H9 (cell line): ENCODE measurements at regions not wholly inside any gene's neighbourhood (a gene's known extent, or its start where the extent isn't known, plus 50 kb on each side); places are given as distances from the start of the nearest gene placed in this dataset.

Experiments used
- DNase-seq: peaks from one replicate; pipeline ENCODE4 v3.0.0-alpha.2; 2017
- H2AFZ ChIP-seq: one replicate; pipeline ENCODE4 v1.6.1; 2013; ENCODE audit warnings: mild to moderate bottlenecking, low read length, control low read depth, moderate library complexity
- H2AK5ac ChIP-seq: 2 replicates; pipeline ENCODE4 v1.6.1; 2013; ENCODE audit warnings: low read length, control low read depth, mixed read lengths; ENCODE audit not compliant: insufficient read length
- H2BK120ac ChIP-seq: one replicate; pipeline ENCODE4 v1.6.1; 2013; ENCODE audit warnings: low read depth, mild to moderate bottlenecking, low read length, control low read depth, inconsistent platforms; ENCODE audit not compliant: poor library complexity, severe bottlenecking
- H2BK12ac ChIP-seq: 2 replicates; pipeline ENCODE4 v1.6.1; 2013; ENCODE audit warnings: low read length, control low read depth, mixed read lengths, low read depth; ENCODE audit not compliant: insufficient read length
- H2BK15ac ChIP-seq: 2 replicates; pipeline ENCODE4 v1.6.1; 2013; ENCODE audit warnings: low read depth, low read length, control low read depth
- H2BK20ac ChIP-seq: one replicate; pipeline ENCODE4 v1.6.1; 2013; ENCODE audit warnings: low read depth, mild to moderate bottlenecking, low read length, control low read depth, inconsistent platforms; ENCODE audit not compliant: poor library complexity, severe bottlenecking
- H2BK5ac ChIP-seq: 2 replicates; pipeline ENCODE4 v1.6.1; 2013; ENCODE audit warnings: low read length, control low read depth, mixed read lengths; ENCODE audit not compliant: insufficient read length
- H3K14ac ChIP-seq: 2 replicates; pipeline ENCODE4 v1.6.1; 2013; ENCODE audit warnings: low read length, control low read depth; ENCODE audit not compliant: insufficient read depth
- H3K18ac ChIP-seq: 2 replicates; pipeline ENCODE4 v1.6.1; 2013; ENCODE audit warnings: low read depth, mild to moderate bottlenecking, mixed read lengths, low read length, control low read depth; ENCODE audit not compliant: insufficient read length
- H3K23ac ChIP-seq: 2 replicates; pipeline ENCODE4 v1.6.1; 2013; ENCODE audit warnings: low read length, control low read depth, mixed read lengths, low read depth; ENCODE audit not compliant: insufficient read length
- H3K23me2 ChIP-seq: 2 replicates; pipeline ENCODE4 v1.6.1; 2013; ENCODE audit warnings: low read depth, mild to moderate bottlenecking, mixed read lengths, low read length, control low read depth; ENCODE audit not compliant: insufficient read length, poor library complexity, severe bottlenecking
- H3K27ac ChIP-seq: 2 replicates; pipeline ENCODE4 v1.5.1; 2013; ENCODE audit warnings: low read length, control low read depth, mixed read lengths, low read depth; ENCODE audit not compliant: insufficient read length
- H3K27me3 ChIP-seq: 2 replicates; pipeline ENCODE4 v1.6.1; 2013; ENCODE audit warnings: low read length, control low read depth, inconsistent platforms; ENCODE audit not compliant: insufficient read depth
- H3K4ac ChIP-seq: 2 replicates; pipeline ENCODE4 v1.6.1; 2013; ENCODE audit warnings: low read depth, mild to moderate bottlenecking, control low read depth, inconsistent platforms, low read length, moderate library complexity
- H3K4me1 ChIP-seq: 2 replicates; pipeline ENCODE4 v1.6.1; 2013; ENCODE audit warnings: low read length, control low read depth, inconsistent platforms; ENCODE audit not compliant: insufficient read depth
- H3K4me2 ChIP-seq: 2 replicates; pipeline ENCODE4 v1.6.1; 2013; ENCODE audit warnings: low read length, control low read depth, mixed read lengths; ENCODE audit not compliant: insufficient read length, insufficient read depth
- H3K56ac ChIP-seq: 2 replicates; pipeline ENCODE4 v1.6.1; 2013; ENCODE audit warnings: low read depth, mild to moderate bottlenecking, mixed read lengths, low read length, control low read depth; ENCODE audit not compliant: insufficient read length
- H3K79me1 ChIP-seq: 2 replicates; pipeline ENCODE4 v1.6.1; 2013; ENCODE audit warnings: low read depth, mild to moderate bottlenecking, moderate library complexity, low read length, control low read depth, inconsistent platforms; ENCODE audit not compliant: insufficient read depth, poor library complexity, severe bottlenecking
- H3K79me2 ChIP-seq: 2 replicates; pipeline ENCODE4 v1.6.1; 2013; ENCODE audit warnings: low read length, control low read depth, inconsistent platforms; ENCODE audit not compliant: insufficient read depth
- H3K9ac ChIP-seq: 2 replicates; pipeline ENCODE4 v1.6.1; 2013; ENCODE audit warnings: low read length, control low read depth, mixed read lengths; ENCODE audit not compliant: insufficient read length; ENCODE audit errors: extremely low read depth
- H3K9me3 ChIP-seq: one replicate; pipeline ENCODE4 v1.6.1; 2013; ENCODE audit warnings: low read depth, low read length, inconsistent platforms; ENCODE audit not compliant: control insufficient read depth
- H3T11ph ChIP-seq: one replicate; pipeline ENCODE4 v1.6.1; 2013; ENCODE audit warnings: mild to moderate bottlenecking, low read length, control low read depth, inconsistent platforms
- H4K20me1 ChIP-seq: one replicate; pipeline ENCODE4 v1.6.1; 2013; ENCODE audit not compliant: control insufficient read depth, insufficient read length, insufficient read depth
- H4K5ac ChIP-seq: 2 replicates; pipeline ENCODE4 v1.6.1; 2013; ENCODE audit warnings: low read depth, mild to moderate bottlenecking, mixed read lengths, low read length, control low read depth; ENCODE audit not compliant: insufficient read length
- H4K8ac ChIP-seq: replicated peaks from 2 replicates; pipeline ENCODE4 v1.6.1; 2013; ENCODE audit warnings: low read length, control low read depth, mixed read lengths, low read depth; ENCODE audit not compliant: insufficient read length
- H4K91ac ChIP-seq: 2 replicates; pipeline ENCODE4 v1.6.1; 2013; ENCODE audit warnings: low read depth, mild to moderate bottlenecking, moderate library complexity, mixed read lengths, low read length, control low read depth; ENCODE audit not compliant: insufficient read length
- H3K27ac Mint-ChIP-seq, 3 experiments: 2 replicates in 2 of 3; 3 replicates in 1 of 3; pipeline ENCODE4 v1.8.0; 2020 to 2021; ENCODE audit warnings: mixed read lengths in 3 of 3, mild to moderate bottlenecking in 1 of 3, moderate library complexity in 1 of 3
- H3K27me3 Mint-ChIP-seq: 2 replicates; pipeline ENCODE4 v1.8.0; 2021; ENCODE audit warnings: low read depth, mild to moderate bottlenecking, moderate library complexity, mixed read lengths
- H3K36me3 Mint-ChIP-seq, 3 experiments: 2 replicates in 2 of 3; 3 replicates in 1 of 3; pipeline ENCODE4 v1.8.0; 2020 to 2021; ENCODE audit warnings: low read depth in 3 of 3, mixed read lengths in 3 of 3; ENCODE audit not compliant: insufficient read depth in 1 of 3
- H3K4me1 Mint-ChIP-seq, 2 experiments: 2 replicates each; pipeline ENCODE4 v1.8.0; 2020; ENCODE audit warnings: mixed read lengths in 2 of 2
- H3K4me3 Mint-ChIP-seq, 2 experiments: 2 replicates in 1 of 2; 3 replicates in 1 of 2; pipeline ENCODE4 v1.8.0; 2020 to 2021; ENCODE audit warnings: mild to moderate bottlenecking in 2 of 2, mixed read lengths in 2 of 2, moderate library complexity in 1 of 2
- H3K9me3 Mint-ChIP-seq, 2 experiments: 2 replicates in 1 of 2; 3 replicates in 1 of 2; pipeline ENCODE4 v1.8.0; 2020; ENCODE audit warnings: mild to moderate bottlenecking in 2 of 2, mixed read lengths in 2 of 2, moderate library complexity in 1 of 2
- CTCF ChIP-seq: fragments of 200-600 bp; sonication (generic); conservative IDR thresholded peaks from 3 replicates; pipeline ENCODE4 v1.8.0; 2021; ENCODE audit warnings: antibody characterized with exemption, mild to moderate bottlenecking
- WGBS: extraction: QIAGEN DNeasy Blood & Tissue Kit; methylation state at CpG from one replicate; pipeline ENCODE4 v1.1.7; 2013; ENCODE audit warnings: missing lambda C conversion rate, low lambda C conversion rate, mixed read lengths; ENCODE audit not compliant: insufficient read length; ENCODE audit errors: extremely low coverage; 5-methylcytosine and 5-hydroxymethylcytosine counted together

- no peak overlapping the region for H3K18ac ChIP-seq
- H2AFZ ChIP-seq, result no peak overlapping the region
- no peak overlapping the region for H3K27ac ChIP-seq
- H3K4me2 ChIP-seq, result no peak overlapping the region
- WGBS, result no CpG with 5 or more reads among the region's 8 CpGs
- H4K8ac ChIP-seq, result no peak overlapping the region
- H3K56ac ChIP-seq, result no peak overlapping the region
- H3K23ac ChIP-seq, result no peak overlapping the region
- peak overlapping the region in 1 of 3 experiments; percentile 61; a peak in 2 of 7 replicates for H3K27ac Mint-ChIP-seq
- TF ChIP-seq CTCF, result no peak
- no peak for DNase-seq
- H3K23me2 ChIP-seq, result no peaks in the 10 kb centered on the region
- H4K5ac ChIP-seq, result no peak overlapping the region
- no peak overlapping the region for H2BK5ac ChIP-seq
- H3K9me3 ChIP-seq, result no peaks in the 10 kb centered on the region
- no peaks in the 10 kb centered on the region for H3K36me3 Mint-ChIP-seq
- no peak overlapping the region for H3K9ac ChIP-seq
- H4K91ac ChIP-seq, result no peak overlapping the region
- no peak overlapping the region for H2AK5ac ChIP-seq
- H3K79me2 ChIP-seq, result no peaks in the 10 kb centered on the region
- no peak overlapping the region for H2BK20ac ChIP-seq
- H3K79me1 ChIP-seq, result no peaks in the 10 kb centered on the region
- H3T11ph ChIP-seq, result no peak overlapping the region
- no peaks in the 10 kb centered on the region for H3K27me3 Mint-ChIP-seq
- no peak overlapping the region for H3K4me3 Mint-ChIP-seq
- no peak overlapping the region for H3K14ac ChIP-seq
- no peak overlapping the region for H3K4ac ChIP-seq
- H3K9me3 Mint-ChIP-seq, result no peaks in the 10 kb centered on the region
- no peaks in the 10 kb centered on the region for H4K20me1 ChIP-seq
- H2BK120ac ChIP-seq, result no peak overlapping the region
- H3K4me1 Mint-ChIP-seq, result peaks cover 45 to 47% of the 10 kb centered on the region in 2 experiments
- peaks cover 2% of the 10 kb centered on the region; the same call in 1 of the 2 replicates for H3K4me1 ChIP-seq
- no peak overlapping the region for H2BK15ac ChIP-seq
- H2BK12ac ChIP-seq, result no peak overlapping the region
- H3K27me3 ChIP-seq, result no peaks in the 10 kb centered on the region
These were observed 264.5 kb downstream of the GPD2 start for GRCh38 chr2:156700681-156701080.
